OCI-M2 (cell line): ENCODE measurements at regions not wholly inside any gene's neighbourhood (a gene's known extent, or its start where the extent isn't known, plus 50 kb on each side); places are given as distances from the start of the nearest gene placed in this dataset.

Experiments used
- DNase-seq: peaks from one replicate; lab custom pipeline; 2025; ENCODE audit not compliant: unreplicated experiment; lab: John Stamatoyannopoulos, UW

DNA sequence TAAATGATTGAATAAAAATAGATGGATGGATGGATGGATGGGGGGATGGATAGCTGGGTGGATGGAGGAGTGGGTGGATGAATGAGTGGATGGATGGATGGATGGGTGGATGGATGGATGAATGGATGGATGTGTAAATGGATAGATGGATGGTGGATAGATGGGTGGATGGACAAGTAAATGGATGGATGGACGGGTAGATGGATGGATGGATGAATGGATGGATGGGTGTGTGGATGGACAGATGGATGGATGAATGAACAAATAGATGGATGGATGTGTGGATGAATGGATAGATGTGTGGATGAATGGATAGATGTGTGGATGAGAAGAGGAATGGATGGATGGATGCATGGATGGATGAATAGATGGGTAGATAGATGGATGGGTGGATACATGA lies 490.8 kb downstream of the VRK1 start:
- no peak for DNase-seq

DNA sequence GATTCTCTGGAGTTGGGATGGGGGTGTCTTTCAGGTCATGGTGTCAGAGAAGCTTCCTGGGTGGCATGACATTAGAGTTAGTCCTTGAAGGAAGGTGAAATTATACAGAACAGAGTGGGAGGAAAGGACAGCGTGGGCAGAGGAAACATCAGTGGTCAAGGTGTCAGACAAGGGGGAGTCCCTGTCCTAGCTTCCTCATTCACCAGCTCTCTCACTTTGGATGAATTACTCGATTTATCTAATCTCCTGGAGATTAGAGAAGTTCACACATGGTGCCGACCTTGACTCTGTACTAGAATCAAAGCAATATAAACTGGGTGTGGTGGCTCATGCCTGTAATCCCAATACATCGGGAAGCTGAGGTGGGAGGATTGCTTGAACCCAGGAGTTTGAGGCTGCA lies 492.9 kb downstream of the VRK1 start:
- no peak for DNase-seq

DNA sequence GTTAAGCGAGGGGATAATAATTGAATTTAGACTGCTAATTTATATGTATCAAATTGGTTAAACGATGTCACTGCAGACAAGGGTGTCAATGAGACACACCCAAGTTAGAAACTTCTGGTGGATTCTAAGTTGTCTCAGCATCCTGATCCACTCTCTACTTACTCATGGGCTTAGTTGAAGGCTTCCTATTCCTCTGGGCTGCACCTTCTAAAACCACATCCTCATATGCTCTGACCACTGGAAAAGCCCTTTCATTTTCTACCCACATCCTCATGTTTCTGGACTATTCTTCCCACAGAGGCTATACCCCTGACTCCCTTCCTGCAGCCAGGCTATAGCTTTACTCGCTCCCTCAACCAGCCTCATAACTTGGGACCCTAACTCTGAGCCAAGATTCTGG lies 493.8 kb downstream of the VRK1 start:
- DNase-seq, result no peak

DNA sequence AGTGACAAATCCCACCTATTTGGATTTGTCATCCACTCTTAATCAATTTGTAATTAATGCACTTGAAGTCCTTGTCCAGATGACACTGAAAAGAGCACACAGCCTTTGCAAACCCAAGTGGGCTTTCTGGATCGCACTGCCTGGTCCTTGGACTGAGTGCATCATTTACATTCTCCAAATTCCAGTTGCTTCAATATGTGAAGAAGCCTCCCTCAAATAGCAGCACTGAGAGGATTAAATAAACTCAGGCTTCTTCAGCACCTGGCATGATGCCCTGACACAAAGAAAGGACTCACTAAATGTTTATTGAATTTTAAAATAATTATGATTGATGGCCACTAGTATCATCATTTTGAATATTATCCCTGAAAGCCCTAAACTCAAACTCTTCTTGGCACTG lies 496.5 kb downstream of the VRK1 start:
- no peak for DNase-seq

DNA sequence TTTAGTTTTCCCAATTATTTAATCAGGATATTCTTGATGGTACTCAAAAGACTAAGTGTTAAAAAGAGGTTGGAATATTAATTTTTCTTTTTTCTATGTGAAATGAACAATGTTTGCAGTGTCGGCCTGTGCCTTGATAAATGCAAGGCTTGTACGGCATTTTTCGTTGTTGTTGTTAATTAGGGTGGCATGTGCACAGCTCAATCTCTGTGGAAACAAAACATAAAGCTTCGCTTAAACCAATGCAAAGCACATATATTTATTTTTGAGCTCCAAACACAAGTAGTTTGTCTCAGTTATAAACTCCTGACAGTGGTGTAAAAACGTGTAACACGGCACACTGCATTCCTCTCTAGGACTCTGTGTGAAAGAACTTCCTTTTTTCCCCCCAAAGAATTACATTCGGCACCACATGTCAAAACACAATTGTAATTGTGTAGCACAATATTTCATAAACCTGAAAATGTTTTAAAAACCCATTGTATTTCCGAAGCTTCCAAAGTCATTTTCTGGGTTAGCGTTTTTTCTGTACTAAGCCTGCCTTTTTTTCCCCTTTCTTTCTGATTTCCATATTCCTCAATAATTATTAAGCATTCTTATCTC lies 498.0 kb downstream of the VRK1 start:
- no peak for DNase-seq

DNA sequence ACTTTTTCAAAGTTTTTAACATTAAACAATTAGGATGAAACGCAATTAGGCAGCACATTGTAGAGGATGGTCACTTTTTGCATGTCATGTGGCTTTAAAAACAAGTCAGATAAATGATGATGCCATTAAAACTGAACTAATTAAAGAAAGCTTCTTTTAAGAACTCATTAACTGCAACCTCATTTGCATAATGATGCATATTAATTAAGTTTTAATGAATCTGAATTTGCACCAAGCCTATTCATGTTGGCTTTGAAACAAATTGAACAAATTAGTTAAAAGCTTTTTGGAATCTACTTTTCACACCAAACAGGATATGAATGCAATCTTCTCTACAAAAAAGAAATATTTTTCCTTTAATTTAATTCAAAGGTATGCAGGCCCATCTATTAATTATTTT lies 499.0 kb downstream of the VRK1 start:
- DNase-seq, result no peak

DNA sequence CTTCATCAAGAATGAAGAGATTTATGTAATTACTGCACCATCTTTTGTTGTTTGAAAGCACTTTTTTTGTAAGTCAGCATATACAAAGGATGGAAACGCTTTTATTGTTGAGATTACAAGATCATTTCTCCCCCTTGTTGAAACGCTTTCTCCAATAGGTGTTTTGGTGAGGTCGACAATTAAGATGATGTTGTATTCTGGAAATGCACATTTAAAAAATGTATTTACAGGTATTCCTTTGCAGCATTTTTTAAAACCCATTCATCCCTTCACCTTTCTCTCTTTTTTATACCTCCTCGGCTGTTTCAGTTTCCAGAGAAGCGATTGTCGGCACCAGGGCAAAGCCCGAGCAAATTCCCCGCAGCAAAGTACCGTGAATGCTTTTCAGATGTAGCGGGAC lies 499.9 kb downstream of the VRK1 start:
- no peak for DNase-seq

DNA sequence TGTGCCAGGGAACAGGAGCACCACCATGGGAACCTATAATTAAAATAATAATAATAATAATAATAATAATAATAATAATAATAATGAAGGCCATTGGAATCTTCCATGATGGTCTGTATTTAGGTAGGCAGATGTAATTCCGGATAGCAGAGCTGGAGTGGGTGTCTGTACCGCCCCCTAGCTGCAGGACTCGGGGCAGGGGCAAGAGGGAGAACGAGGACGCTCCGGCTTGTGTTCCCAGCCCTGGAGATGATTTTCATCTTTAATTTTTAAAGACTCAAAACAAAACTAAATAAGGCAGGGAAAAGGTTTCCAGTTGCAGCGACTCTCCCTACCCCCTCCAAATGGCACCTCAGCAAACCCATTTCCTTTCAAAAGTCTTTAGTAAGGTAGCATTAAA lies 501.1 kb downstream of the VRK1 start:
- DNase-seq, result no peak

DNA sequence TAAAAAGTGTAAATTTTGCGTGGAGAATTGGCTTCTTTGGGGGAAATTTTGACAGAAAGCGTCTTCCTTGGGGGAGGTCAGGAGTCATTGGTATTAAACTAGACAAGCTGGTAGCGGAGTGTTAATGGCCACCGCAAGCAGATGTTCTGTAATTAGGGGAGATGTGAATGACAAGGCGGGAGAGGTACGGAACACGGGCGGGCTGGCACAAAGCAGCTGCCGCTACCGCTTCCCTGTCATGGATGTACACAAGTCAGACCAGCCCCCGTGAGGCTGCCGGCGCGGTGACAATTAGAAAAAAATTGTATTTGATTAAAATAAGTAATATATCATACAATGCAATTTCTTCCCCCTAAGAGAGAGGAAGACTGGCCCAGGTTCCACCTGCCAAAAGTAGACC lies 501.6 kb downstream of the VRK1 start:
- no peak for DNase-seq

DNA sequence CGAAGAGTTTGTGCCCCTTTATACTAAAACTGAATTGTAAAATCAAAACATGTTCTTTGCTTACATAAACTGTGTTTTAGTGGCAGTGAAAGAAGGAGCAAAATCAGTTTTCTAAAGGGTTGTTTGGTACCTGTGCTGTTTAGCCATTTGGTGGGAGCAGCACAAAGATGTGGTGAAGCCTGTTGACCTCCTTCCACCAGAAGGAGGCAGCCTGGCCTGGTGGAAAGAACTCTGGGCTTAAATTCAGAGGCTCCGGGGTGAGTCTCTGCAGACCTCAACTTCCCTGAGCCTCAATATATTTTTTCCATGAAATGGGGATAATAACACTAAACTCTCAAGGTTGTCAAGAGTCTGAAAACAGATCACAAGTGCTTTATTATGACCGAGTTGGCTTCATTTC lies 502.5 kb downstream of the VRK1 start:
- DNase-seq, result no peak

DNA sequence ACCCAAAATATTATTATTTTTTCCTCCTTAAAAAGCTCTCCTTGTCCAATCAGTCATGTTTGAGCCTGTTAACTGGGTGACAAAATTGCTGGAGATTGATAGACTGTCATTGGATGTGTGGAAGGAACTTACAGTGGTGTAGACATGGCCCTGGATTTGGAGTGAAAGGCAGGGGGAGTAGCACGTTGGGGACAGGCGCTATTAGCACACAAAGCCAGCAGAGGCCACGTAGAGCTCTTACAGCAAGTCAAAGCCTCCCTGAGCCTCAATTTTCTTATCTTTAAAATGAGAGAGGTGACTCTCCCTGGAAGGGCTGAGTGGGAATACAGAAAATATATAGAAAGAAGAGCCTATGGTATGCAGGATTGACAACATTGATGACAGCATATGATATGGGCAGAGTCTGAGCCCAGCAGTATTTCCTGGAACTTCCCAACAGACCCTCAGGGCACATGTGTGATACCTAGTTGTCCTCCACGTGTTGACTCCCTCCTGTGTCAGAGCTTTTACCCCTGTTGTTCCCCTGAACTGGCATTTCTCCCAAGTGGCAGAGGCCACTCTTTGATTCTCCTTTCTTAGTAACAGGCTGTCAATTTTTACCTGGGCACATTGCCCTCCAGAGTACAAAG lies 504.9 kb downstream of the VRK1 start:
- no peak for DNase-seq

DNA sequence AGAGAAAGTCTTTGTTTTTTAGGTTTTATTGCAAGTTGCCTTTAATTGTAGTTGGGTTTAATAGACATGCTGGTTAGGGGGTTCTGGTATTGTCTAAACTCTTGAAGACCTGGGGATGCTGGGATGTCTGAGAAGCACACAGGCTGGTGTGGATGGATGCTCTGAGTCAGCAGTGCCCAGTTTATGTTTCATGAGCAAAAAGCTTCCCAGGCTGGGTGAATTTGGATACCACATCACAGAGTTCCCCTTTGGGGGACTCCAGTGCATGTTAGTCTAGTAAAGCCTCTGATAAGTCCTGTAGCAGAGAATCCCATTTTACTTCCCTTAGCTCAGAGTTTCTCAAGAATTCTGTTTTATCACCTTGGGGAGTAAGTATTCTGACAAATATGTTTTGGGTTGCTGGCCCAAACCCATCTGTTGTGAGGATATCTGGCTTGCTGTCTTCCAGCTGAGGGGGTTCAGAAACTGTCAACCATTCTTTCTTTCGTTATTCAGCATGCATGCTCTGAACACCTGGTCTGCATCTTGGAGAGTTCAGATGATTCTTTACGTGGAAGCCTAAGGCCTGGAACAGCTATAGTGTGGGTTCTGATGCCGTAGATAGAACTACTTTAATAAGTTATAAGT lies 509.1 kb downstream of the VRK1 start:
- DNase-seq, result no peak

DNA sequence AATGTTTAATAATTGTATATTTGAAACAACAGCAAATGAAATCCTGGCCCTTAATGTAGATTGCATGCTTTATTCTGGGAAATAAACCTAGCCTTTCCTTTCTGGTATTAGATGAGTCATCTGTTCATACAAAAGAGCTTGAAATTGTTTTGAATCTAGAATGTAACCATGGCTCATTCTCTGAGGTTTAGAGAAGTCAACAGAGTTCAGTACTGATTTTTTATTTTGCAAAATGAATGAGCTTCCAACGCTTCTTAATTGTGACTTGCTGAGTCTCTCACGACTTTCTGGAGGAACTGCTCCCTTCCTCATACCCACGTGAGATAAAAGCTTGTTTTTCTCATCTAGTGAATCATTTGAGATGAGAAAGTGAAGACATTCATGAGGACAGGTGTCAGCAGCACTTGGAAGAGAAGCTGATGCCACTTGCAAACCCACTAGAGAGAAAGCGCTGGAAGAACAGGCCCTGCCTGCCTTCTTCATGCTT lies 509.6 kb downstream of the VRK1 start:
- no peak for DNase-seq

DNA sequence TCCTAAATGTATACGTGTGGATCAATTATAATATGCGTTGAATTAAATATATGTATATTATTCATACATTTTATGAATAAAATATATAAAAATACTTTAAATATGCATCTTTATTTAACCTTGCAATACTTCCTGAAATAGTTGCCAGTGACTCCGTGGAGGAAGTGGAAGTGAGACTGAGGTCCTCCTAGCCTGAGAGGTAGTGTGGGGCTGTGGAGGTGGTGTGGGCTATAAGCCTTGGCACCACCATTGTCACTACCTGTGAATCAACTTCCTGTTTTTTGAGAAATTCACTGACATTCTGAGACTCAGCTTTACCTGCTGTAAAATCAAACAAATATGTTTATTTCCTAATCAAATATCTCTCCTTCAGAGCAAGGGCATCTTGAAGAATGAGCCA lies 514.2 kb downstream of the VRK1 start:
- no peak for DNase-seq

DNA sequence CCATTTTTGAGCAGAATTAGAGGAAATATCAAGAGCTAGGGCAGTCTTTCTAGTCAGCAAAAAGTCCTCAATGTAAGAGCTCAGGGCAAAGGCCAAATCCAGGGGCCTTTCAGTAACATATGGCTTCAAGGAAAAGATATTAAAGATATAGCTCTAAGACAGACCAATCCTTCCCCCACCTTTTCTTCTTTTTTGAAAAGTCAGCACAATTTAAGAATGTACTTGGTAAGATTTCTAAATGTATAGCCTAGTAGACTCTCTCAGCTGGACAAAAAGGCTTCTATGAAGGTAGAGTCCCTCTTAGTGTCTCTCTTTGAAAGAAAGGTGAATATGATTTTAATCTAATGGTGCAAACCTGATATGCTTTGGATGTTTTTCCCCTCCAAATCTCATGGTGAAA lies 515.7 kb downstream of the VRK1 start:
- no peak for DNase-seq

DNA sequence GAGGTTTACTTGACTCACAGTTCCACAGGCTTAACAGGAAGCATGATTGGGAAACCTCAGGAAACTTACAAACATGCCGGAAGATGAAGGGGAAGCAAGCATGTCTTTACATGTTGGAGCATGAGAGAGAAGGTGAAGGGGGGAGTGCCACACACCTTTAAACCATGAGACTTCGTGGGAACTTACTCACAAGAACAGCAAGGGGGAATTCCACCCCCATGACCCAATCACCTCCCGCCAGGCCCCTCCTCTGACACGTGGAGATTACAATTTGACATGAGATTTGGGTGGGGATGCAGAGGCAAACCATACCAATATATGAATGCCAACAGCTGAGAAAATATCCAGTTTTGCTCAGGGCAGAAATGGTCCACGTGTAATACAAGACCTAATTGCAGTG lies 518.6 kb downstream of the VRK1 start:
- no peak for DNase-seq

DNA sequence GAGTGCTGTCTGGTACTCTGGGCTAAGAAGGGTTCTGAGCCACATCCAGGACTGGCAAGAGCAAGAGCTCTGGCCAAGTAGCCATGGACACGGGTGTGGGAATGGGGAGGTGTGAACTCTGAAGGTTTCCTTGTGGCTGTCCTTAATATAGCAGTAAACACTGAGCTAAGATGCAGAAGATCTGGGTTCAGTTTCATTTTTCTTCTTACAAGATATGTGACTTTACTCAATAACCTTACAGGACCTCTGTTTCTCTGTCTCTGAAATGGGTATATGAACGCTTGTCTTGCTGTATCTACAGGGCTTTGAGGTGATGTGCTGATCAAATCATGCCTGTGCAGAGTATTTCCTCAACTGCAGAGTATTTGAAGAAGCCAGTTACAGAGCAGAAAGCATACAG lies 521.2 kb downstream of the VRK1 start:
- no peak for DNase-seq

DNA sequence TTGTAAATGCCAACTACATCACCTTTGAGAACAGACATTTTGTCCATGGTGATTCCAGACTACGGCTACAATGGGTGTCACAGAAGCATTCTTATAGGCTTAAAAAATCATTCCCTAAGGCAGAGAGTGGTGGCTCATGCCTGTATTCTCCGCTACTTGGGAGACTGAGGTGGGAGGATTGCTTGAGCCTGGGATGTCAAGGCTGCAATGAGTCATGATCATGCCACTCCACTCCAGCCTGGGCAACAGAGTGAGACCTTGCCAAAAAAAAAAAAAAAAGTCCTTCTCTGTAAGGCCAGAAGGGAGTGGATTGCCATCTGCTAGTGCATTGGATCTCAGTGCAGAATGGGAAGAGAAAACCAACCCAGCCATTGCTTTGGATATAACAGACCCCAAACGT lies 522.5 kb downstream of the VRK1 start:
- DNase-seq, result no peak

DNA sequence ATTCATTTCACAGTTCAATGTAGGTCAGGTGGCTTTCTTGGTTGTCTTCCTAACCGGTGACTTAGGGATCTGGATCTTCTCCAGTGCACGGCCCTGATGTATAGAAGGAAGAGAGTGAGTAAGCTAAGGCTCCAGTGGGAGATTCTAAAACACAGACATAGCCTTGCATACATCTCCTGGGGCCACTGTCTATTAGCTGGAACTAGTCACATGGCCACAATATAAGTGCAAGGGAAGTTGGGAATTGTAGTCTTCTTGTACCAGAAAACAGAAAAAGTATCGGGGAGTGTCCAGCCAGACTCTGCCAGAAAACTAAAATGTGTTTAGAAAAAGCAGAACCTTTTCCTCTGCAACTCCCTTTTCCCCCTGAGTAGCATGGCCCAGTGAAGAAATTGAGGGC lies 531.6 kb downstream of the VRK1 start:
- DNase-seq, result no peak

DNA sequence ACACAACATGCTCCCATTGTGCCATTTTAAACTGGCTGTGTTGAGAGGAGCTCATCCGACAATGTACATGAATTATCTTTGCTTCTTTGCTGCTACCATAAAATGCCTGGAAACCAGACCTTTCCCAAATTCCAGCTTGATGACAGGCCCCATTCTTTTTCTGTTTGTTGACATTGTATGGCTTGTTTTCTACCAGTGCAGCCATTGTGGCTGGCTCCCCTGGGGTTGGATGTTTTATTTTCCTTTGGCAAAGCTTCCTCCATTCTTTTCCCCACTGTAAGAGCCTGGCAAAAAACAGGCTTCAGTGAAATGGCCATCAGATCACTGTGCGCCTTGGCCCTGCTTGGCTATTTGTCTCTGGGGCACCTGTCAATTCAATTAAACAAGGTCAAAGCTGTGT lies 532.5 kb downstream of the VRK1 start:
- no peak for DNase-seq

DNA sequence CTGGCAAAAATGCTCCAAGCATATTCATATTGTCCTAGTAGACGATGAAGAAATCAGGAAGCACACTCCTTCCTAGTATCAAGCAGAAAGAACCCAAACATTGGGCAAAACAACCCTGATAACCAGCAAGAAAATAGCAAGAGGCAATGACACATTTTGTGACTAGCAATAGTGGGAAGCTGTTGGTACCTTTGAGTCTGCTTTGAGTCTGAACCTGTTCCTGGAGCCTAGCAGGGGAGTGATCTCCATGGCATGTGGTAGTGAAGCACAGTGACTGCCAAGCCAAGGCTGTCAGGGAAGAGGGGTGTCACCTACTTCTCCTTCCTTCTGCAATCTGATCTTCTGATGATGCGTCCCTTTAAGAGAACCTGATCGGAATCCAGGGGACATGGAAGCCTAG lies 533.9 kb downstream of the VRK1 start:
- DNase-seq, result no peak

DNA sequence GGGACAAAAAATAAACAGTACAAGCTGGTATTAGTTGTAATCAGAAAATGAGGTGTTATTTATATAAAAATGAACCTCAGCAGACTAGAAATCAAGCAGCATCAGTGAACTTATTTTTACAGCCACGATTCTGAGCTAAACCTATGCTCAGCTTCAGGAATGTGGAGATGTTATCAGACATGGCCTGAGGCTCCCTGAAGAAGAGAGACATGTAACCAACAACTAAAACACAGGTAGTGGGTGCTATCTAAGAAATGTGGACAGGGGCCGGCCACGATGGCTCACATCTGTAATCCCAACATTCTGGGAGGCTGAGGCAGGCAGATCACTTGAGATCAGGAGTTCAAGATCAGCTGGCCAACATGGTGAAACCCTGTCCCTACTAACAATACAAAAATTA lies 534.3 kb downstream of the VRK1 start:
- DNase-seq, result no peak

DNA sequence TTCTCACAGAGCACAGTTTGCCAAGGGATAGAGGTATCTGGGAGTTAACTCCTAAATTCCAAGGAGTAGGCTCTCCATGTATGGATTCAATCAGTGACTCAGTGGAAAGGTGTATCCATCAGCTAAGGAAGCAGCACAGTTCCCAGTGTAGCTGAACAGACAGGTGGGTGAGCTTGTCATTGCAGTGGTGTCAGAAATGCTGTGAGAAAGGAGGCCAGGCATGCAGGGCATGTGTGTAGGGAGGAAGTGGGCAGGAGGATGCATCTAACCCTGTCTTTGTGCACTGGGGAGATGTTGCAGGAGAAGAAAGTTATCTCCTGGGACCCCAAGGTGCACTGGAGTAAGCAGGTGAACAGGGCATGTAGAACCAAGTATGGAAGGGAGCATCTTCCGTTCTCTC lies 539.0 kb downstream of the VRK1 start:
- DNase-seq, result no peak
